ENCODE measurements at regions not wholly inside any gene's neighbourhood (a gene's known extent, or its start where the extent isn't known, plus 50 kb on each side); places are given as distances from the start of the nearest gene placed in this dataset.

DNA sequence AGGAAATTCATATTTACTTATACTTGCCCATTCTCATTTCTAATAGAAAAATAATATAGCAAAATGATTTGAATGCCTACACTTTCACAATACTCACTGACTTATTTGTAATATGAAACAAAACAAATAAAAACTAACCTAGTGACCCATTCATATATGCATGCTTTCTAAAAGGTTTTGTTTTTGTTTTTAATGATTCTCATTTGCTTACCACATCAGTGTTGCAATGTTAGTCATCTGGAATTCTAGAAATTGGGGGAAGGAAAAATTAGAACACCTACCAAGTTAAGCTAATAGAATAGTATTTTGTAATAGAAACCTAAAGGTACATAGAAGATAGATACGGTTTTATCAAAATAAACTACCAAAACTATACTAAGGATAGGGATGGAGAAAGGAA lies 214.1 kb upstream of the CNTN6 start (continued):
- no peak for TF ChIP-seq GRHL2 (CRISPR knock-in tag; IDR thresholded peaks at IDR 0.05; ENCODE audit: insufficient replicate concordance, severe bottlenecking)
- TF ChIP-seq, protein P1, sequence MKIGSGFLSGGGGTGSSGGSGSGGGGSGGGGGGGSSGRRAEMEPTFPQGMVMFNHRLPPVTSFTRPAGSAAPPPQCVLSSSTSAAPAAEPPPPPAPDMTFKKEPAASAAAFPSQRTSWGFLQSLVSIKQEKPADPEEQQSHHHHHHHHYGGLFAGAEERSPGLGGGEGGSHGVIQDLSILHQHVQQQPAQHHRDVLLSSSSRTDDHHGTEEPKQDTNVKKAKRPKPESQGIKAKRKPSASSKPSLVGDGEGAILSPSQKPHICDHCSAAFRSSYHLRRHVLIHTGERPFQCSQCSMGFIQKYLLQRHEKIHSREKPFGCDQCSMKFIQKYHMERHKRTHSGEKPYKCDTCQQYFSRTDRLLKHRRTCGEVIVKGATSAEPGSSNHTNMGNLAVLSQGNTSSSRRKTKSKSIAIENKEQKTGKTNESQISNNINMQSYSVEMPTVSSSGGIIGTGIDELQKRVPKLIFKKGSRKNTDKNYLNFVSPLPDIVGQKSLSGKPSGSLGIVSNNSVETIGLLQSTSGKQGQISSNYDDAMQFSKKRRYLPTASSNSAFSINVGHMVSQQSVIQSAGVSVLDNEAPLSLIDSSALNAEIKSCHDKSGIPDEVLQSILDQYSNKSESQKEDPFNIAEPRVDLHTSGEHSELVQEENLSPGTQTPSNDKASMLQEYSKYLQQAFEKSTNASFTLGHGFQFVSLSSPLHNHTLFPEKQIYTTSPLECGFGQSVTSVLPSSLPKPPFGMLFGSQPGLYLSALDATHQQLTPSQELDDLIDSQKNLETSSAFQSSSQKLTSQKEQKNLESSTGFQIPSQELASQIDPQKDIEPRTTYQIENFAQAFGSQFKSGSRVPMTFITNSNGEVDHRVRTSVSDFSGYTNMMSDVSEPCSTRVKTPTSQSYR (CRISPR knock-in tag; IDR thresholded peaks at IDR 0.05): no peak

DNA sequence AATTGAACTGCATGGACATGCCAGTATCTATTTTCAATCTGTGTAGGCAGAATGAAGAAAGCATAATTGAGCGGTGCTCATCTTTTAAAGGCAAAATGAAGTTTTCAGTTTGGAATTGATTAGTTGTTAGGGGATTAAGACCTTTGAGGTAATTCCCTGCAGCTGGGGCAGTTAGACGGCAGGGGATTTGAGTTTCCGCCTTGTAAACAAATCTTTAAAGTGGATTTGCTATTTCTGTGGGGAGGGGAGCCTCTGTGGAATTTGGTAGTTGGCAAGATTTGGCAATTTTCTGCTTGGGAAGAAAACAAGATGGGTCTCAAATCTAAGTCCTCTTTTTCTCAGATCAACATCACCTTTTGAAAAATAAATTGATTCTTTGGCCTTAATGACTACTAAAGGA lies 212.5 kb upstream of the CNTN6 start:
- Mint-ChIP-seq H3K27ac (no peak overlapping the region), H3K4me1 (no peaks in the 10 kb centered on the region)

More for the DNA sequence above, 212.5 kb upstream of the CNTN6 start:
- DNase-seq (ENCODE audit: low spot score) (no peak), ATAC-seq (no peak)
- Mint-ChIP-seq H3K27me3 (ENCODE audit: low read depth) (no peaks in the 10 kb centered on the region; the same call in 1 of the 2 replicates), H3K4me3 (no peak overlapping the region), H3K36me3 (peaks cover 65% of the 10 kb centered on the region), H3K9me3 (peaks cover 82% of the 10 kb centered on the region)
- ChIA-PET POLR2A (no interaction called here), CTCF (no interaction called here)
- TF ChIP-seq GABPB1 (CRISPR knock-in tag; IDR thresholded peaks at IDR 0.05): no peak
- no peak for TF ChIP-seq SP1 (CRISPR knock-in tag; conservative IDR thresholded peaks at IDR 0.05)
- TF ChIP-seq, protein P2, sequence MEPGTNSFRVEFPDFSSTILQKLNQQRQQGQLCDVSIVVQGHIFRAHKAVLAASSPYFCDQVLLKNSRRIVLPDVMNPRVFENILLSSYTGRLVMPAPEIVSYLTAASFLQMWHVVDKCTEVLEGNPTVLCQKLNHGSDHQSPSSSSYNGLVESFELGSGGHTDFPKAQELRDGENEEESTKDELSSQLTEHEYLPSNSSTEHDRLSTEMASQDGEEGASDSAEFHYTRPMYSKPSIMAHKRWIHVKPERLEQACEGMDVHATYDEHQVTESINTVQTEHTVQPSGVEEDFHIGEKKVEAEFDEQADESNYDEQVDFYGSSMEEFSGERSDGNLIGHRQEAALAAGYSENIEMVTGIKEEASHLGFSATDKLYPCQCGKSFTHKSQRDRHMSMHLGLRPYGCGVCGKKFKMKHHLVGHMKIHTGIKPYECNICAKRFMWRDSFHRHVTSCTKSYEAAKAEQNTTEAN (CRISPR knock-in tag; IDR thresholded peaks at IDR 0.05): no peak
- TF ChIP-seq FOXJ3 (CRISPR knock-in tag; IDR thresholded peaks at IDR 0.05; ENCODE audit: borderline replicate concordance): no peak
- TF ChIP-seq, protein P3, sequence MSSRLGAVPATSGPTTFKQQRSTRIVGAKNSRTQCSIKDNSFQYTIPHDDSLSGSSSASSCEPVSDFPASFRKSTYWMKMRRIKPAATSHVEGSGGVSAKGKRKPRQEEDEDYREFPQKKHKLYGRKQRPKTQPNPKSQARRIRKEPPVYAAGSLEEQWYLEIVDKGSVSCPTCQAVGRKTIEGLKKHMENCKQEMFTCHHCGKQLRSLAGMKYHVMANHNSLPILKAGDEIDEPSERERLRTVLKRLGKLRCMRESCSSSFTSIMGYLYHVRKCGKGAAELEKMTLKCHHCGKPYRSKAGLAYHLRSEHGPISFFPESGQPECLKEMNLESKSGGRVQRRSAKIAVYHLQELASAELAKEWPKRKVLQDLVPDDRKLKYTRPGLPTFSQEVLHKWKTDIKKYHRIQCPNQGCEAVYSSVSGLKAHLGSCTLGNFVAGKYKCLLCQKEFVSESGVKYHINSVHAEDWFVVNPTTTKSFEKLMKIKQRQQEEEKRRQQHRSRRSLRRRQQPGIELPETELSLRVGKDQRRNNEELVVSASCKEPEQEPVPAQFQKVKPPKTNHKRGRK (CRISPR knock-in tag; IDR thresholded peaks at IDR 0.05; ENCODE audit: borderline replicate concordance): no peak
- TF ChIP-seq JUN (CRISPR knock-in tag; IDR thresholded peaks at IDR 0.05): no peak
- TF ChIP-seq, protein P4, sequence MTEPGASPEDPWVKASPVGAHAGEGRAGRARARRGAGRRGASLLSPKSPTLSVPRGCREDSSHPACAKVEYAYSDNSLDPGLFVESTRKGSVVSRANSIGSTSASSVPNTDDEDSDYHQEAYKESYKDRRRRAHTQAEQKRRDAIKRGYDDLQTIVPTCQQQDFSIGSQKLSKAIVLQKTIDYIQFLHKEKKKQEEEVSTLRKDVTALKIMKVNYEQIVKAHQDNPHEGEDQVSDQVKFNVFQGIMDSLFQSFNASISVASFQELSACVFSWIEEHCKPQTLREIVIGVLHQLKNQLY (CRISPR knock-in tag; IDR thresholded peaks at IDR 0.05): no peak
- no peak for TF ChIP-seq ELF4 (CRISPR knock-in tag; IDR thresholded peaks at IDR 0.05; ENCODE audit: low read depth)
- TF ChIP-seq ESRRA (CRISPR knock-in tag; IDR thresholded peaks at IDR 0.05; ENCODE audit: borderline replicate concordance): no peak
- TF ChIP-seq ZNF396 (CRISPR knock-in tag; IDR thresholded peaks at IDR 0.05; ENCODE audit: borderline replicate concordance): no peak
- no peak for TF ChIP-seq HMGA2 (CRISPR knock-in tag; IDR thresholded peaks at IDR 0.05)
- TF ChIP-seq, protein P5, sequence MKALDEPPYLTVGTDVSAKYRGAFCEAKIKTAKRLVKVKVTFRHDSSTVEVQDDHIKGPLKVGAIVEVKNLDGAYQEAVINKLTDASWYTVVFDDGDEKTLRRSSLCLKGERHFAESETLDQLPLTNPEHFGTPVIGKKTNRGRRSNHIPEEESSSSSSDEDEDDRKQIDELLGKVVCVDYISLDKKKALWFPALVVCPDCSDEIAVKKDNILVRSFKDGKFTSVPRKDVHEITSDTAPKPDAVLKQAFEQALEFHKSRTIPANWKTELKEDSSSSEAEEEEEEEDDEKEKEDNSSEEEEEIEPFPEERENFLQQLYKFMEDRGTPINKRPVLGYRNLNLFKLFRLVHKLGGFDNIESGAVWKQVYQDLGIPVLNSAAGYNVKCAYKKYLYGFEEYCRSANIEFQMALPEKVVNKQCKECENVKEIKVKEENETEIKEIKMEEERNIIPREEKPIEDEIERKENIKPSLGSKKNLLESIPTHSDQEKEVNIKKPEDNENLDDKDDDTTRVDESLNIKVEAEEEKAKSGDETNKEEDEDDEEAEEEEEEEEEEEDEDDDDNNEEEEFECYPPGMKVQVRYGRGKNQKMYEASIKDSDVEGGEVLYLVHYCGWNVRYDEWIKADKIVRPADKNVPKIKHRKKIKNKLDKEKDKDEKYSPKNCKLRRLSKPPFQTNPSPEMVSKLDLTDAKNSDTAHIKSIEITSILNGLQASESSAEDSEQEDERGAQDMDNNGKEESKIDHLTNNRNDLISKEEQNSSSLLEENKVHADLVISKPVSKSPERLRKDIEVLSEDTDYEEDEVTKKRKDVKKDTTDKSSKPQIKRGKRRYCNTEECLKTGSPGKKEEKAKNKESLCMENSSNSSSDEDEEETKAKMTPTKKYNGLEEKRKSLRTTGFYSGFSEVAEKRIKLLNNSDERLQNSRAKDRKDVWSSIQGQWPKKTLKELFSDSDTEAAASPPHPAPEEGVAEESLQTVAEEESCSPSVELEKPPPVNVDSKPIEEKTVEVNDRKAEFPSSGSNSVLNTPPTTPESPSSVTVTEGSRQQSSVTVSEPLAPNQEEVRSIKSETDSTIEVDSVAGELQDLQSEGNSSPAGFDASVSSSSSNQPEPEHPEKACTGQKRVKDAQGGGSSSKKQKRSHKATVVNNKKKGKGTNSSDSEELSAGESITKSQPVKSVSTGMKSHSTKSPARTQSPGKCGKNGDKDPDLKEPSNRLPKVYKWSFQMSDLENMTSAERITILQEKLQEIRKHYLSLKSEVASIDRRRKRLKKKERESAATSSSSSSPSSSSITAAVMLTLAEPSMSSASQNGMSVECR (CRISPR knock-in tag; IDR thresholded peaks at IDR 0.05; ENCODE audit: borderline replicate concordance): no peak
- TF ChIP-seq, protein P6, sequence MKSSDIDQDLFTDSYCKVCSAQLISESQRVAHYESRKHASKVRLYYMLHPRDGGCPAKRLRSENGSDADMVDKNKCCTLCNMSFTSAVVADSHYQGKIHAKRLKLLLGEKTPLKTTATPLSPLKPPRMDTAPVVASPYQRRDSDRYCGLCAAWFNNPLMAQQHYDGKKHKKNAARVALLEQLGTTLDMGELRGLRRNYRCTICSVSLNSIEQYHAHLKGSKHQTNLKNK (CRISPR knock-in tag; IDR thresholded peaks at IDR 0.05): no peak
- TF ChIP-seq PRRX2 (CRISPR knock-in tag; IDR thresholded peaks at IDR 0.05): no peak
- TF ChIP-seq, protein P1 (CRISPR knock-in tag; IDR thresholded peaks at IDR 0.05): no peak
- TF ChIP-seq ZNF121 (CRISPR knock-in tag; IDR thresholded peaks at IDR 0.05): no peak
- TF ChIP-seq ZNF232 (CRISPR knock-in tag; IDR thresholded peaks at IDR 0.05): no peak
- TF ChIP-seq, protein P7, sequence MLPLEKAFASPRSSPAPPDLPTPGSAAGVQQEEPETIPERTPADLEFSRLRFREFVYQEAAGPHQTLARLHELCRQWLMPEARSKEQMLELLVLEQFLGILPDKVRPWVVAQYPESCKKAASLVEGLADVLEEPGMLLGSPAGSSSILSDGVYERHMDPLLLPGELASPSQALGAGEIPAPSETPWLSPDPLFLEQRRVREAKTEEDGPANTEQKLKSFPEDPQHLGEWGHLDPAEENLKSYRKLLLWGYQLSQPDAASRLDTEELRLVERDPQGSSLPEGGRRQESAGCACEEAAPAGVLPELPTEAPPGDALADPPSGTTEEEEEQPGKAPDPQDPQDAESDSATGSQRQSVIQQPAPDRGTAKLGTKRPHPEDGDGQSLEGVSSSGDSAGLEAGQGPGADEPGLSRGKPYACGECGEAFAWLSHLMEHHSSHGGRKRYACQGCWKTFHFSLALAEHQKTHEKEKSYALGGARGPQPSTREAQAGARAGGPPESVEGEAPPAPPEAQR (CRISPR knock-in tag; IDR thresholded peaks at IDR 0.05): no peak

Measured in WTC11 (cell line).